Fibroblast of peridontal ligament (primary cell): ENCODE measurements at regions not wholly inside any gene's neighbourhood (a gene's known extent, or its start where the extent isn't known, plus 50 kb on each side); places are given as distances from the start of the nearest gene placed in this dataset.

Experiments used
- DNase-seq: peaks from one replicate; pipeline ENCODE4 v3.0.0-alpha.2; 2010; ENCODE audit errors: extremely low read depth

- no peak for DNase-seq
These were observed 146.5 kb downstream of the GLI2 start for GRCh38 chr2:120881981-120882788.

DNA sequence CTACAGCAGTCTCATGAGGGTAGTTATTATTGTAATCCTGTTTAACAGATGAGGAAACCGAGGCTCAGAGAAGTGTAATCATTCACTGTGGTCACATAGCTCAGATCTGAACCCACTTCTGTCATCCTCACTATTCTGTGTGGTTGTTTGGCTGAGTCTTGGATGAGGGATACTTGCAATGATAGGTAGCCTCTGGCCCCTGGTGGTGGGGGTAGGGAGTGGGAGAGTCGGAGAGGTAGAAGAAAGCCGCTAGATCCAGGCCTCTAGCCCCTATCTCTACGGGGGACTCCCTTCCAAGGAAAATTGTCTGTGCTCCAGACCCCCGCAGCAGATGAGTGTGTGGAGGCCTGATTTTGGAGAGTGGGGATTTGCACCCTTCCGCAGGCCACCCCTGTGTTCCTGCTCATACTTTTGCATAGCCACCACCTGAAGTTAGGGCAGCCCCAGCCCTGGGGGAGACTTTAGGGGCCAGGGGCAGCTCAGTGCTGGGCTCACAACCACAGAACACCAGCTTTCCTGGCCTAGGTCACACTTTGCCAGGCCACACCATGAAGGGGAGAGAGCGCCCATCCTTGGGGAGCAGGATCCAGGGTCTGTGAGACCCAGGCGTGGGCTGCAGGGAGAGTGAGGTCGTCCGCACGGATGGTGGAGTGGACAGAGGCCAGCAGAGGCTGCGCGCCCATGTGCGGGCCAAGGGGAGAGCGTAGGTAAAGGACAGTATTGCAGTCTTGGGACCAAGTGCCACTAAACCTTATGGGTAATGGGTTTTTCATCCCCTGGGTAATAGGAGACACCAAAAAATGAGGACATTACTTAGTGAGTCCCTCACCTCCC lies 148.2 kb downstream of the GLI2 start:
- DNase-seq = no peak

DNA sequence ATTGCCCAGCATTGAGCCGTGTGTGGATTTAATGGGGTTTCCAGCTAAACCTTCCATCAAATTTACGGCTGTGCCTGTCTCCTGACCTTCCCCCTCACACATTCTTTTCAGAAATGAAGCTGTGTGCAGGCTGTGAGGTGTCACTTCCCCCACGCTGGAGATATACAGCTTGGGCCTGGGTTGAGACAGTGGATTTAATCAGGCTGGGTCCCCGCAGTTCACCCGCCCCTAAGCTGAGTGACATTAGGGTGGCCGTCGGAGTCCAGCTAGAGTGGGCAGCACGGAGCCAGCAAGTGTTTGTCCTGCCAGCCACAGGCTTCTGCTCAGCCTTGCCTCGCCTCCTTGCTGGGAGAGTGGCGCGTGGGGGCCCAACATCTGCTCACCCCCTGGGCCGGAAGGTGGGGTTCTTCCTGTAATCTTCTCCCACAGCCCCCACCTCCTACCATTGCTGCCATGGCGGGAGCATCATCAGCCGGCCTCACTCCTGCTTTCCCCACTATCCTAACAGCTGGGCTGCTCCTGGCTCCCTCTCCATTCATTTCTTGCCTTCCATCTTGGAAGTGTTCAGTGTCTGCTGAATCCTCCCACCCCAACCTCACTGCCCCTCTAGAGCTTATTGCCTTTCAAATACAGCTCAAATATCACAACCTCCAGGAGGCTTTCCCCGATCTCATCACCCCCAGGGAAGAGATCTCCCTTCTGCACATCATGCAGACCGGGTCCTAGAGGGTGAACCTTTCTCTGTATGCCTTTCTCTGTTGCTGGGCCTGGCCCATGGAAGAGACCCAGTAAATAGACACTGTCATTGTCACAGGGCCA lies 149.0 kb downstream of the GLI2 start:
- DNase-seq = no peak

DNA sequence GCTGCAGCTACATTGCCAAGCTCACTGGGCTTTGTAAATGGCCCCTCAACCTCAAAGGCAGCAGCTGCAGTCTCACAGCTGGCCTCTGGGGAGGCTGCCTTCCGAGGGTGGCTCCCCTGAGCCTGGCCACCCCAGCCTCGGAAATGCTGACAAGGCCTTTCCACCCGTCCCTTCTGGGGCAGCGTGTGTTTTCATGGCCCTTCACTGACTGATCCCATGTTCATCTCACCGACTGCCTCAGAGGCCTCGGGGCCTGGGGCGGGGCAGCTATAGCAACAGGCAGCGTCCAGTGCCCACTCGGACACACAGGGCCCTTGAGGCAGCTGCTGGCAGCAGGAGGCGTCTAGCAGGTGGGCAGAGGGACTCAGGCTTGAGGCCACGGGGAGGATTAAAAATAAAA lies 149.7 kb downstream of the GLI2 start:
- DNase-seq = no peak

DNA sequence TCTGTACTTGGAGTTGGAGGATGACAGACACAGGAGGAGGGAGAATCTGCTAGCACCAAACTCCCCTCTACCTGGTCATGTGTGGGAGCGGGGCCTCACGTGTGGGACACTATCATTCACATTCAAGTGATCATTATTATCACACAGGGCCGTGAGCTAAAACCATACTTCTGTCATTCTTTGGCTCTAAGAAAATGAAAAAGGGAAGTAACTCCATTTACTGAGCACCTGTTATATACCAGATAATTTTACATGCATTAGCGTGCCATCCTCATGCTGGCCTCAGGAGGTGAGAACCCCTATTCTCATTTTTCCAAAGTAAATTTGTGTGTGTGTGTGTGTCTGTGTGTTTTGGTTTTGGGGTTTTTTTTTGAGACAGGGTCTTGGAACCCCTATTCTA lies 150.1 kb downstream of the GLI2 start:
- no peak for DNase-seq

DNA sequence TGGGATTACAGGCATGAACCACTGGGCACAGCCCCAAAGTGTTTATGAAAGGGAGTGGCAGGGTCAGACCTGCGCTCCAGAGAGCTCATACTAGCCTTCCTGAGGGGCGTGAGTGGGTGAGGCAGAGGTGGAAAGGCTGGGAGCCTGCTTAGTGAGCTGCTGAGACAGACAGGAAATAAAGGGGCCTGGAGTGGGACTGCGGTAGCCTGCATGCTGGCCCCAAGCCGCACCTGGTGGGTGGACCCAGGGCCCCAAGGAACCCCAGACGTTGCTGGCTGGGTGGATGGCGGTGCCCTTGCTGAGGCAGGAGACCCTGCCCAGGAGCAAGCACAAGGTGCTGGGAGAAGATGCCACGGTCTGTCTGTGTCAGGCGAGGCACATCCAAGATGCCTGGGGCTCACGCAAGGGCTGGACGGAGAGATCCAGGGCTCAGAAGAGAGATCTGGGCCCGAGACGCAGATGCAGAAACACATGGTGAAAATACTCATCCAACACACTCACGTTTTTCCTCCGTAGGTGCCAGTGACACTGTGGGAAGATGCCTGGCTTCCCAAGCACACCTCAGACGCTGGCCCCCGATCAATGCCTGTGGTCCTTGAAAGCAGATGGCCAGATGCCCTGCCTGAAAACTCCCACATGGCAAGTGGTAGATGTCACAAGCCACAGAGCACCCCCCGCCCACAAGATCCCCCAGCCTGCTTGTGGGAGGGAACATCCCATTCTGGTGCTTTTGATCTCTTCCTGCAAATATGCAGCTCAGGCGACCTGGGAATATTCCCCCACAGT lies 151.1 kb downstream of the GLI2 start:
- no peak for DNase-seq

DNA sequence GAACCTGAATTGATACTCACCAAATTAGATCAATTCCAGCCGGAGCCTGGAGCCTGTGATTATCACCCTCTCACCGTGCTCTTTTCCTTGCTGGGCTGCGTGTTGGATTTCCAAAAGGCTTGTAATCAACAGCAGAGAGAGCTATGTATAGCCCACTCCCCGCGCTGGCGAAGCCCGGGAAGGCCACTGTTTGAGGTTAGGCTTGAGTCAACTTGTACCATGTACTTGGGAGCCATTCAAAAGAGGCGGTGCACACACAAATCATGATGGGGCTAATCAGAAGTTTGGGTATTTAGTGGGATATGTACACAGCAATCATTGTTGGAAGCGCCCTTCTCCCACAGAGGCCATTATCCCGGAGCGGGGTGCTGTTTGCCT lies 151.6 kb downstream of the GLI2 start:
- DNase-seq = peak; percentile 38

GRCh38 chr2:120887741-120888231 lies 152.1 kb downstream of the GLI2 start:
- DNase-seq = no peak

- no peak for DNase-seq
These were observed 153.2 kb downstream of the GLI2 start for GRCh38 chr2:120888851-120889250.

DNA sequence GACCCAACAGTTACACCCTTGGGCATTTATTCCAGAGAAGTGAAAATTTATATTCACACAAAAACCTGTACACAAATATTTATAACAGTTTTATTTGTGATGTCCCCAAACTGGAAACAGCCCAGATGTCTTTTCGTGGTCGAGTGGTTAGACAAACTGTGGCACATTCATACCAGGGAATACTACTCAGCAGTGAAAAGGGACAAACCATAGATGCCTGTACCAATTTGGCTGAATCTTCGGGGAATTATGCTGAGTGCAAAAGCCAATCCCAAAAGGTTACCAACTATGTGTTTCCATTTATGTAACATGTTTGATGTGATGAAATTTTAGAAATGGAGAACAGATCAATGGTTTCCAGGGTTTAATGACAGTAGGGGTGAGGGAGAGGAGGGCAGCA lies 154.3 kb downstream of the GLI2 start:
- no peak for DNase-seq

GRCh38 chr2:120890566-120891360 lies 155.1 kb downstream of the GLI2 start:
- no peak for DNase-seq

GRCh38 chr2:120892271-120892966 lies 156.8 kb downstream of the GLI2 start:
- no peak for DNase-seq

DNA sequence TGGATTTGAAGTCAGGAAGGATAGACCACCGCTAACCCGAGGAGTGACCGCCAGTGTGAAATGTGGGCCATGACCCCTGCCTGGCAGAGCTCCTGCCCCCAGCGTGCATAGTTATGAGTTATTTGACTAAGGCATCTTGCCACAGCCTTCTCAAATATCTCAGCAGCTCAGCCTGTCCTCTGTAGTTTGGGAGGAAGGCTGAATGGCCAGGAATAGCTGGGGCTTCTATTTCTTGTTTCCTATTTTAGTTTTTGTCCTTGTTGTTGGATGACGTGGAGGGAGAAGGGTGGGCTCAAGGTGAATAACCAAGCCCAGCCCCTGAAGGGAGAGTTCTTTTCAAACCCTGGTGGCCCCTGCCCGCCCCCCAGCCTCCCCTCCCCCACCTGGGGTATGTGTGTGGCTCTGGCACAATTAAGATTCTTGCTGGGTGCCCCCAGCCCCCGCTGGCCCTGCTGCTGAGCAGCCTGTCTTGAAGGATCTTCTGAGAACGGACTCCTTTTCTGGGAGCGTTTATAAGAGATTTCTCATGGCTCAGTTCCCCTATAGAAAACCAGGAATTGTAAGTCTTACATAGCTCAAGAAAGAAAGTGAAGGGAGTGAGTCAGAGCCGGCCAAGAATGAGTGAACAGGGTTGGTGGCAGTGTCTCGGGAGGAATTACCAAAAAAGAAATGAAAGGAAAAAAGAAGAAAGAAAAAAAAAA lies 157.4 kb downstream of the GLI2 start:
- peak; percentile 71 for DNase-seq

DNA sequence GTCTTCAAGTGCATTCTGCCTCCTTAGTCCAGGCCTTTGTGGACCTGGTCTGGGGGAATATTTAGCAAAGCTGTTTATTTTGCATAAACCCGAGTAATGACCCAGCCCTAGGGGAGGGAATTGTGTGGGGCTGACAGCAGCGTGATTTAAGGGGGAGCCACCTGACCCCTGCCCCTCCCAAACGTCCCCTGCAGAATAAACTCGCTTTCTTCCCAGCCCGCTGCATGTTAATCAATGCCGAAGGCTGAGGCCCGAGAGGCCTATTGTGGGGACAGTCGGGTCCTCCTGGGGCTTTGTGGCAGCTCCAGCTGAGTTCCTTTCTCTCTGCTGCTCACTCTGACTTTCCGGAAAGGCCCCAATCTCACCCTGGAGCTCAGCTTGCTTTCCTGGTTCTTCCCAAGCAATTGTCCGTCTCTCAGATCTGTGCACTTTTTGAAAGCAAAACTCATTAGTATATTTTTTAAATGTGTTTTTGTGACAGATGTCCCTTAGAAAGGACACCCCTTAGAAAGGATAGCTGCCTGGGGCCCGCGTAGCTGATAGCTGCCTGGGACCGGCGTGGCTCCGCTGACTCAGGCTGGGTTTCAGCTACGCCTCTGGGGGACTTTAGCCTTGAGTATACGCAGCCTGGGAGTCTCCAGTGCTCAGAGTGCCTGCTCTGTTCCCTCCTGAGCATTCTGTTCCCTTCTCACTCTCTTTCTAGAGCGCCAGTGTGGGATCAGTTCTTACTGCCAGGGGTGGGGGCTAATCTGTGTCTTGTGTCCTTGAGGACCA lies 158.3 kb downstream of the GLI2 start:
- DNase-seq = peak; percentile 15

GRCh38 chr2:120894966-120895365 lies 159.3 kb downstream of the GLI2 start:
- DNase-seq = no peak

GRCh38 chr2:120896126-120896525 lies 160.5 kb downstream of the GLI2 start:
- no peak for DNase-seq

- no peak for DNase-seq
These were observed 161.2 kb downstream of the GLI2 start for GRCh38 chr2:120896901-120897300.

DNA sequence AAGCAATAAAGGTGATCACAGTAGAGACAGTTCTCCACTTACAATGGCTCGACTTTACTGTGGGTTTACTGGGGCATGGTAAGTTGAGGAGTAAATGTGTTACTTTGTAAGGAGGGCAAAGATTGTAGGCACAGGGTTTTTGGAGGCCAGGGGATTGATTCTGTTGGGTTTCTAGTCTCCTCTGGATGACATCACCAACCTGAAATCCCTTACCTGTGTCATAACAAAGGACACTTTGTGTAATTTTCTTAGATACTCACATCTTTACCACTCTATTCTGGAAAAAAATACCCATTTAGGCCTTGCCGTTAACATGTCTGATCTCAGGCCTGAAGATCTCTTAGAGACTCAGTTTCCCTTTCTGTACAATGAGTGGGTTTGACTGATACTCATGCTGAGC lies 161.7 kb downstream of the GLI2 start:
- no peak for DNase-seq
